B cell (primary cell): ENCODE measurements at regions not wholly inside any gene's neighbourhood (a gene's known extent, or its start where the extent isn't known, plus 50 kb on each side); places are given as distances from the start of the nearest gene placed in this dataset.

Experiments
- EZH2 ChIP-seq: IDR thresholded peaks from 2 replicates; pipeline ENCODE4 v1.6.1; 2012; ENCODE audit warnings: borderline replicate concordance, low read depth, mild to moderate bottlenecking, moderate library complexity, low read length; ENCODE audit not compliant: insufficient read depth, poor library complexity, severe bottlenecking
- TF ChIP-seq, protein P1 (sequence below): fragments of 200-600 bp; IDR thresholded peaks from one replicate; pipeline ENCODE4 v1.8.0; 2022; ENCODE audit warnings: antibody characterized with exemption, mild to moderate bottlenecking

DNA sequence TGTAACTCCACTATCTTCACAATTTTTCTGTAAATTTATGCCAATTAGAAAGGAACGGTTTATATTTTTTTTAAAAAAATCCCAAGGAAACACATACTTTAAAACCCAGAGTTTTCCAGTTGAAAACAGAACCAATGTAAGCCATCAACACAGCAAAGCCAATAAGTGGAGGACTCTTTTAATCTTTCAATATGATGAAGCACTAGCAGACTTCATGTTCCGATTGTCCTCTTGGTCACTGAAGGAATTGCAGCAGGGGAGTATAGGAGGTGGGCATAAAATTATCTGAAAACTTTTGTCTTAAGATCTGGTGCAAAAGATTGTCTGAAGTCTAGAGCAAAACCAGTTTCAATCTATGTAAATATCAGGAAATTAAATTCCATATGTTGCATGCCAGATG, 102.1 kb upstream of the PAPPA start:
- TF ChIP-seq, protein P1, sequence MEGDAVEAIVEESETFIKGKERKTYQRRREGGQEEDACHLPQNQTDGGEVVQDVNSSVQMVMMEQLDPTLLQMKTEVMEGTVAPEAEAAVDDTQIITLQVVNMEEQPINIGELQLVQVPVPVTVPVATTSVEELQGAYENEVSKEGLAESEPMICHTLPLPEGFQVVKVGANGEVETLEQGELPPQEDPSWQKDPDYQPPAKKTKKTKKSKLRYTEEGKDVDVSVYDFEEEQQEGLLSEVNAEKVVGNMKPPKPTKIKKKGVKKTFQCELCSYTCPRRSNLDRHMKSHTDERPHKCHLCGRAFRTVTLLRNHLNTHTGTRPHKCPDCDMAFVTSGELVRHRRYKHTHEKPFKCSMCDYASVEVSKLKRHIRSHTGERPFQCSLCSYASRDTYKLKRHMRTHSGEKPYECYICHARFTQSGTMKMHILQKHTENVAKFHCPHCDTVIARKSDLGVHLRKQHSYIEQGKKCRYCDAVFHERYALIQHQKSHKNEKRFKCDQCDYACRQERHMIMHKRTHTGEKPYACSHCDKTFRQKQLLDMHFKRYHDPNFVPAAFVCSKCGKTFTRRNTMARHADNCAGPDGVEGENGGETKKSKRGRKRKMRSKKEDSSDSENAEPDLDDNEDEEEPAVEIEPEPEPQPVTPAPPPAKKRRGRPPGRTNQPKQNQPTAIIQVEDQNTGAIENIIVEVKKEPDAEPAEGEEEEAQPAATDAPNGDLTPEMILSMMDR: no peak
- TF ChIP-seq EZH2: no peak
